GM18858 (cell line): ENCODE measurements at regions not wholly inside any gene's neighbourhood (a gene's known extent, or its start where the extent isn't known, plus 50 kb on each side); places are given as distances from the start of the nearest gene placed in this dataset.

ENCODE experiments used
- ATAC-seq: cut with Tn5 transposase; IDR thresholded peaks from one replicate; pipeline ENCODE4 v1.9.1; 2021; ENCODE audit not compliant: unreplicated experiment

DNA sequence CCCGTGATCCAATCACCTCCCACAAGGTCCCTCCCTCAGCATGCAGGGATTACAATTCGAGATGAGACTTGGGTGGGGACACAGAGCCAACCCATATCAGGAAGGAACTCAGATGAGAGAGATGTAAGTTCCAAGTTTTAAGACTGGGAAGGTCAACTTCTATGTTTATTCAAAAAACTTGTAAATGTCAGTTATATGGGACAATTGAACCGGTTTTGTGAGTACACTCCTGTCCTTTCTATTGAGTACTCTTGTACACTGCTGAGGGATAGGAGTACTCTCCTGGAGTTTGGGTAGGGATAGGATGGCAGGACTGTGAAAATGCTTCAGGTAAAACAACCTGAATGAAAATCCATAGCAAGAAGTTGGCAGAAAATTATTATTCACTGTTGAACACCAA, 239.1 kb downstream of the ZNF674 start:
- ATAC-seq = no peak

DNA sequence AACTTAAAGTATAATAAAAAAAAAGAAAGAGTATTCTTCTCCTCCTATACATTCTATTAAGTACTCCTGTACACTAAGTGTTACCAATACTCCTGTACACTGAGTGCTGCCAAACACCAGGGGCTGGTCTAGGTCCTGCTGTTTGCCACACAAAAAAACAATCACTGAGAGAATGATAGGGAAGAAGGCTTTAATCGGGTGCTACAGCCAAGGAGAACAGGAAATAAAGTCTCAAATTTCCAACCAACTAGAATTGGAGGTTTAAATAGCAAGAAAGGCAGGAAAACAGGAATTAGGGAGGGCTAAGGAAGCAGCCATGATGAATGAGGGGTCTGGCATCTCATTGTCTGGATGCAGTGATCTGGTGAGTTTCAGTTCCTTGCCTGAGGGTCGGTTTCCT, 239.8 kb downstream of the ZNF674 start:
- no peak for ATAC-seq

DNA sequence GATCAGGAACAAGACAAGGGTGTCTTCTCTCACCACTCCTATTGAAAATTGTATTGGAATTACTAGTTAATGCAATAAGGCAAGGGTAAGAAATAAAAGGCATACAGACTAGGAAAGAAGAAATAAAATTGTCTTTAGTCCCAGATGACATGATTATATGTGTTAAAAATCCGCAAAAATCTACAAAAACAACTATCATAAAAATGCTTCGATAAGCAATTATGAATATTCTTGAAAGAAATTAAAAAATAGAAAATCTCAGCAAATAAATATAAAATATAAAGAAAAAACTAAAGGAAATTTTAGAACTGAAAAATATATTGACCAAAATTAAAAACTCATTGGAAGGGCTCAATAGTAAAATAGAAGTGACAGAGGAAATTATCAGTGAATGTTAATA, 243.3 kb downstream of the ZNF674 start:
- ATAC-seq = no peak

DNA sequence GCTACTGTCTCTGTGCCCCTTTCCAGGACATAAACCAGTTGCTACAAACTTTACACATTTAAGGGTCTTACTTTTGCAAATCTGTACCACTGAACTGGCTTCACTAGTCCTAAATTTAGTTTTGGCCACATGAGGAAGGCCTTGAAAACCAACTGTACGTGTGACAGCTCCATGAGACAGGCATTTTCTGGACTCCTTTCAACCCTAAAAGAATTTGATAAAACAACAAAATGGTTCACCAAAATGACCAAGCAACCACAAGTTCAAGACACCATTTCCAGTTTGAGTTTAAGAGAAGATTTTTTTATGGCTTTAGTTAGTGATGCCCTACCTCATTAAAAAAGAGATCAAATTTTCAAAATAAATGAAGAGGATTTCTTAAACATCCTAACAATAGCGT, 246.4 kb downstream of the ZNF674 start:
- ATAC-seq = no peak

DNA sequence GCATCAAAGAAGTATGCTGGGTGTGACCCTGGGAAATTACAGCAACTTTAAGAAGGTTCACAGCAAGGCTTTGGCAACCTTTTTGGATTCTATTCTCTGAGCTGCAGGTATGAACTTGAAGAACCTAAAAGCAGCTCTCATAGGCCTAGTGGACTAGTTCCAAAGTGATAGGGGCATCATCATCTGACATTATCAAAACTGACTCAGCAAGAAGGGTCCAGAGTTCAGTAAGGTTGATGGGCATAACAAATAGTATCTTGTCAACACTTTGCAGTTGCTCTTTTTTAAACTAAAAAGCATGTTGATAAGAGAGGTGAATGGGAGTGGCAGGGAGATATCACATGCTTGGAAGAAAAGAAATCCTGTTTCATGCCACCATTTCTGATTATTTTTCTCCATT, 249.3 kb downstream of the ZNF674 start:
- no peak for ATAC-seq

DNA sequence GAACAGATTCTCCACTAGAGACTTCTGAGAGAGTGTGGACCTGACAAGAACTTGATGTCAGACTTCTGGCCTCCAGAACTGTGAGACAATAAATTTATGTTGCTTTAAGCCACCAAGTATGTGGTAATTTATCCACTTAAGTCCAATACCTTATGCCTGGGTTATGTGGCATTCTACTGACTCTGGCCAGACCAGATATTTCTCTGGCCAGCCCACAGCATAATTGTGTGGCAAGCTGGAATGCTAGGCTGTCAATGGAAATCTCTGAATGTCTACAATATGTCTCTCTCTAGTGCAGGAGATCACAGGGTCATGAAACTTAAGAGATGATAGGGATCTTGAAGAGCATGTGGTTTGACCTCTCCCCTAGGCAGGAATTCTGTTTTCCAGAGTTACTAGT, 251.0 kb downstream of the ZNF674 start:
- ATAC-seq = no peak

DNA sequence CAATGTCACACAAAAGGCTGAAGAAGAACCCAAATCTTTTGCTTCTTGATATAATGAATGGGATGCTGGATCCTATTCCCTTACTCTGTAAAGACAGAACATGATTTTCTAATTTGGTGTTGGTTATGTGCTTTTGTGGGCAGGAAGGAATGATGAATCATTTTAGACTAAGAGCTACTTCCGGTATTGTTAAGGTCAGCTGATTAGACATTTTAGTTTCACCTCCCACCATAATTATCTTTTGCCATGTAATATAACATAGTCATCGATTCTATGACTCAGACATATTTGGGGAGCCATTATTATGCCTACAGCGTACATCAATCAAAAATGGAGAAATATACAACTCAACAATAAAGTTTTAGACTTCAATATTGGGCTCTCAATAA, 265.3 kb downstream of the ZNF674 start:
- ATAC-seq = no peak

DNA sequence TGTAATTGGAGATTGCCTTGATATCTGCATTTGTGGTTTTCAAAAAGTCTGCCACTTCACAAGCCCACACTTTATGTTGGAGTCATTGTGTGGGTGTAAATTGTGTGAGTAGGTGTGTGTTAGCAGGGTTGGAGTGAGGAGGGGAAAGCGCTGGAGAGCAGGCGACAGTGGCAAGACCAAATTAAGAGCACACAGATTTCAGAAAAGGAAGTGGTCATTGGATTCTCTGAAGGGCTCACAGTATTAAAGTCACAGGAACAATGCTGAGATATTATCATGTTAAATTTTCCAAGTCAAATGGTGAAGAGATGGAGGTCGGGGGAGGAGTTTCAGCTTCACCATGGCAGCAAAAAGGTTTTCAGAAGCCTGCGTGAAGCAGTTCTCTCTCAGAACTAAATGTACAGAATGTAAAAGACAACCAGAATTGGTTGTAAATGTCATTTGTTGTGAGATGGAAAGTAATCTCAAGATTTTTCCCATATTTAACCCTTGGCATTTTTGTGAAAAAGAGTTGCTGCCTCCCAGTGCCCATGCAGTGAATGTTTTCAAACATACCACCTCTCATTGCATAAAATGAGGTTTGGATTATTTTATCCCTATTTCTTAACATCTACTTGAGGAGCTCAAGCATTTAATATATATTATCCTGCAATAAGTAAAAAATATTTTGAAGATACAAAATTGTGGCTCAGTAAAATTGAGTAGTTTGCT, 265.9 kb downstream of the ZNF674 start:
- ATAC-seq = no peak

DNA sequence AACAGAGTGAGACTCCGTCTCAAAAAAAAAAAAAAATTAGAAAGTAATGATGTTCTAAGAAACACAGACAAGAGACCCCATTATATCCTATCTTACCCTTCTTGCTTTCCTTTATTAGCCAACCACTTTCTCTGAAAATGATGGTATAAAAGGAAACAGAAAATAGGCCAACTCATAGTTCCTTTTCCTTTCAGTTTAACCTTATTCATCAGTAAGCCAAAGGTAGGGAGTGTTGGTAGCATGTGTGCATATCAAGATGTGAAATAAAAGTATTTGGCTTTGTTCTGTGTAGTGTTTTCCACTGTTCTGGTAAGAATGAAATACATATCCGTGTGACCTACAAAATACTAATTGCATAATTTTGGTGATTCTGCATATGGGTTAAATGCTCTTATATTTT, 266.6 kb downstream of the ZNF674 start:
- ATAC-seq = no peak

DNA sequence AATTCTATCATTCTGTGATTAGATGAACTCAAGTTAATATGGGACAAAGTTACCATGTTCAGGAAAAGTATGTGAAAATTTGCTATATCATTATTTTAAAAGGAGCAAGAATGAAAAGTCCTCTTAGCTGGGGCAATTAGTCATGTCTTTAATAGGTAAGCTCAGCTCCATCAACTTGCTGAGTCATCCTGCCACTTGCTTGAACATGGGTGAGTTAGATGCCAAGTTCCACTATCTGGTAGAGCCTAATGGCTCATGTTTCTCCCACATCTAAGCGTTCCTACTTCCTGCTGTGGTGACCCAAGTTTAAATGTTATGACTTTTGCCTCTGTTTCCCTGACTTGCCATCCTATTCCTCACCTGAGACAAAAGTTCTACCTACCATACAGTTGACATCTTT, 276.8 kb downstream of the ZNF674 start:
- ATAC-seq = no peak

DNA sequence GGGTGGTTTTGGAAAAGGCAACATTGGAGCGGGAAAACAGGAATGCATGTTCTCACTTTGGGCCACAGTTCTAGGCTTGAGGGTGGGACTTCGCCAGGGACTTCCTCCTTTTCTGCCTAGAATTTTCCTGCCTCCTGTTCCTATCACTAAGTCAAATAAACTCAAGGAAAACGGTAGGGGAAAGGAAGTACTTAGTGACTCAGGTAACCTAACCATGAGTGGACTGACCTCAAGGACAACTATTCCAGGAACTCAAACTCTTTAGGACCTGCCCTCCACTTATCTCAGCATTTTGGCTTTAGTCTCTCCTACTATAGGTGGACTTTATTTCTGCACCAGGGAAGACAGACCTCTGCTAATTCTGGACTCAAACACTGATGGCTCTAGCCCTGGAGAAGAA, 281.7 kb downstream of the ZNF674 start:
- no peak for ATAC-seq

- no peak for ATAC-seq
Measured at GRCh38 chrX:46262304-46262703, 282.9 kb downstream of the ZNF674 start.

- ATAC-seq = no peak
Measured at GRCh38 chrX:46260499-46260898, 284.7 kb downstream of the ZNF674 start.

- no peak for ATAC-seq
Measured at GRCh38 chrX:46258356-46258755, 286.9 kb downstream of the ZNF674 start.

- ATAC-seq = no peak
Measured at GRCh38 chrX:46257451-46257879, 287.8 kb downstream of the ZNF674 start.

DNA sequence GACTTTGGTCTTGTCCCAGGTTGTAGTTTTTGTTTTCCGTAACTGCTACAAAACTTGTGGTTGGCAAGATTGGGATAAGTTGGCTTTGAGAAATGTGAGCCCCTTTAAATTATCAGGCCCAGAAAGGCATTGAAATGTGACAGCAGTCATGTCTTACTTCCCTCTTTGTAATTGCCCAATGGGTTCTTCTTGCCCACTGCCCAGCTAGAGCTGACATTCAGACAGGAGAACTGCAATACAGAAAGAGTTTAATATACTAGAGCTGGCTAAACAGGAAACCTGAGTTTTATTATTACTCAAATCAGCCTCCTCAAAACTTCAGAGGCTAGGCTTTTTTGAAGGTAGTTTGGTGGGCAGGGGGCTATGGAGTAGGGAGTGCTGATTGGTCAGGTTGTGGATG, 288.3 kb downstream of the ZNF674 start:
- ATAC-seq = no peak

DNA sequence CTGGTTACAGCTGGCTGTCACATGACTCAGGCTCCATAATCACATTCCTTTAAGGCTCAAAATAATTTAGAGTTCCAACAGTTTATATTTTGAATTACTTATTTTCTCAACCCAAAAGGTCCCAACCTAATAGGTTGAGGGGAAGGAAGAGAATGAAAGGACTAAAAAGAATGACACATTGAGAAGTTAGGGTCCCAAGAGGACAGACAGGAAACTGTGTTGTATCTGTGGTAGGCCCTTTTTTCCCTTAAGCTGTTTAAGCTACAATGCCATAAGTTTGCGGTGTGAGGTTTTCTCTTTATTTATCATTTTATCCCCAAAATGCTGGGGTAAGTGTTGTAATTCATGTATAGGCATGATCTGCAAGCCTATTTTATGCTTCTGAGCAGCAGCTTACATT, 290.2 kb downstream of the ZNF674 start:
- ATAC-seq = no peak

- no peak for ATAC-seq
Measured at GRCh38 chrX:46254641-46255040, 290.6 kb downstream of the ZNF674 start.

DNA sequence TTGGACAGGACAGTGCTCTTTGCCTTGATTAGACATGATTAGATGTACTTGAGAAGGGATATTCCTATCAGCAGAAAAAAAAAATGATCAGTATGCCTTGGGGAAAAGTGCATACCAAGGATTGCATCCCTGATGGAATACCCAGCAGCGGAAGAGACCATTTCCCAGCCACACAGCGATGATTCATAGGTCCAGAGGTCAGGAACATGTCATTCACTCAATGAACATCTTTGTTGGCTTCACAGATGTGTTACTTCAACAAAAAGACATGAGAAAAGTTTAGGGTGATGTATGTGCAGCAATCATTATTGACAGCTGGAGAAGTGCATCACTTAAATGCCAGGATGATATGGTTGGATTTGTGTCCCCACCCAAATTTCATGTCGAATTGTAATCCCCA, 293.5 kb downstream of the ZNF674 start:
- ATAC-seq = no peak

GRCh38 chrX:46250151-46250550, 295.1 kb downstream of the ZNF674 start:
- ATAC-seq = no peak

DNA sequence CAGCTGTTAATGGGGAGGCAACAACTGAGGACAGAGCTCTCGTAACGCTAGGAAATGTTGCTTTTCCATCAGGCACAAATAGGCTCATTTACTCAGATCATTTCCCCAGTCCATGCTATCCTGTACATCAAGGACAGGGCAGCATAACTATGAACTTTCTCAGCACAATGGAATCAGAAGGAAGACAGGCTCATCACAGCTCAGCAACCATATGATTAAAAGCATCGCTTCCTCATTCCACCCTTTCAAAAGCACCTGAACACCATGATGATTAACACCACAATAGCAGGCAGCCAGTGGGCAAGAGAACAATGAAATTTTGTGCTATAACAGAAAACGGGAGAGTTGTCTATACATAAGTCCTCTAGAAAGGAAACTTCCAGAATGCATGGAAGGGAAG, 297.8 kb downstream of the ZNF674 start:
- ATAC-seq = no peak

DNA sequence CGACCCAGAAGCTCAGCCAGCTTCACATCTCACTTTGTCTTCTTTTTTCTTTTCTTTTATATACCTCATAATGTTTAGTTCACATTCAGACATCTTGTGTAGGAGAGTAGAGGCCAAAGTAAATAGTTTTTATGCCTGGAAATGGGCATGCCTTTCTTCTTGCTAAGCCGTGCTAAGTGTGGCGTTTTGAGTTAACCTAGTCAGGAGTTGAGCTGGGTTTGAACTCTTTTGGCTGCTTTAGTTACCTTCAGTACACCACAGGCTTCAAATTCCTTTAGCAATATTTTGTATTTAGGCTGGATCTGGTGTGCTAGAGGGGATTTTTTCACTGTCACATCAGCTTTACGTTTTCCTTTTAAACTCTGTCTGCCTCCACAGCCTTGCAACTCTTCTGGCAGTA, 300.8 kb downstream of the ZNF674 start:
- ATAC-seq = no peak

- no peak for ATAC-seq
Measured at GRCh38 chrX:46236411-46236810, 308.8 kb downstream of the ZNF674 start.
